Astrocyte of the cerebellum (primary cell): ENCODE measurements at regions not wholly inside any gene's neighbourhood (a gene's known extent, or its start where the extent isn't known, plus 50 kb on each side); places are given as distances from the start of the nearest gene placed in this dataset.
"Not testable (repeated sequence)": the region's sequence is repeated elsewhere in the genome, so short reads cannot be mapped to it uniquely, and the experiment has no call there.

Experiments
- DNase-seq: peaks from one replicate; pipeline ENCODE4 v3.0.0-alpha.2; 2011; ENCODE audit warnings: low read depth
- H3K4me3 ChIP-seq: 2 replicates; pipeline ENCODE4 v1.5.1; 2011; ENCODE audit warnings: mild to moderate bottlenecking, low read depth, low read length, moderate library complexity
- in situ Hi-C: cut with HindIII; loops from 2 replicates; pipeline ENCODE4 v1.10.0; 2017; ENCODE audit warnings: low sequenced_read_pairs
- TF ChIP-seq, protein P1 (sequence below): IDR thresholded peaks from 2 replicates; pipeline ENCODE4 v1.5.1; 2012; ENCODE audit warnings: low read length, low read depth, moderate library complexity, mild to moderate bottlenecking; ENCODE audit errors: missing control alignments

DNA sequence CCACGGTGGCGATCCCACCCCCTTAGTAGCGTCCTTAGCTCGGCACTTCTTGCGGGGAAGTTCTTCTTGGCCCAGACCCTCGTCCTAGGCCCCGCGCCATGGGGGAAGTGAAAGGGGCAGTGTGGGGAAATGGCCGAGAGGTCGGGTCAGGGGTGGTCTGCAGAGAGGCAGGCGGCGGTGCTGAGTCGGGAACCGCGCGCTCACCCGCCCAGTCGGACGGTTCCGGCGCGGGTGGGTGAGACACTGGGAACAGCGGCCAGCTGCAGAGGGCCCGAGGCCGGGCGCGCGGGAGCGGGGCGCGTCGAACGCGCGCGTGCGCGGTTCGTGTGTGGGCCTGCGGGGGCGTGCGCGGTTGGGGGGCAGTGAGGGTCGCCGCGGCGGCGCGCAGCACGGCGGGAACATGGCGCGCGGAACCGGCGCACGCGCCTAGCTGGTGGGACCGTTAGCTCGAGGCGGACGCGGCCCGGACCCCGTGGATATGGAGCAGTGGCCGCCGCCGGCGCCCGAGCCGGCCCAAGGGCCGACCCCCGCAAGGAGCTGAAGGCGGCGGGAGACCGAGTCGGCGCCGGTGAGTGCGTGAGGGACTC lies 246.9 kb downstream of the GOLGA6L6 start:
- DNase-seq: no peak
- H3K4me3 ChIP-seq: no peak overlapping the region
- TF ChIP-seq, protein P1, sequence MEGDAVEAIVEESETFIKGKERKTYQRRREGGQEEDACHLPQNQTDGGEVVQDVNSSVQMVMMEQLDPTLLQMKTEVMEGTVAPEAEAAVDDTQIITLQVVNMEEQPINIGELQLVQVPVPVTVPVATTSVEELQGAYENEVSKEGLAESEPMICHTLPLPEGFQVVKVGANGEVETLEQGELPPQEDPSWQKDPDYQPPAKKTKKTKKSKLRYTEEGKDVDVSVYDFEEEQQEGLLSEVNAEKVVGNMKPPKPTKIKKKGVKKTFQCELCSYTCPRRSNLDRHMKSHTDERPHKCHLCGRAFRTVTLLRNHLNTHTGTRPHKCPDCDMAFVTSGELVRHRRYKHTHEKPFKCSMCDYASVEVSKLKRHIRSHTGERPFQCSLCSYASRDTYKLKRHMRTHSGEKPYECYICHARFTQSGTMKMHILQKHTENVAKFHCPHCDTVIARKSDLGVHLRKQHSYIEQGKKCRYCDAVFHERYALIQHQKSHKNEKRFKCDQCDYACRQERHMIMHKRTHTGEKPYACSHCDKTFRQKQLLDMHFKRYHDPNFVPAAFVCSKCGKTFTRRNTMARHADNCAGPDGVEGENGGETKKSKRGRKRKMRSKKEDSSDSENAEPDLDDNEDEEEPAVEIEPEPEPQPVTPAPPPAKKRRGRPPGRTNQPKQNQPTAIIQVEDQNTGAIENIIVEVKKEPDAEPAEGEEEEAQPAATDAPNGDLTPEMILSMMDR: no peak
- in situ Hi-C loops: no loop called here

DNA sequence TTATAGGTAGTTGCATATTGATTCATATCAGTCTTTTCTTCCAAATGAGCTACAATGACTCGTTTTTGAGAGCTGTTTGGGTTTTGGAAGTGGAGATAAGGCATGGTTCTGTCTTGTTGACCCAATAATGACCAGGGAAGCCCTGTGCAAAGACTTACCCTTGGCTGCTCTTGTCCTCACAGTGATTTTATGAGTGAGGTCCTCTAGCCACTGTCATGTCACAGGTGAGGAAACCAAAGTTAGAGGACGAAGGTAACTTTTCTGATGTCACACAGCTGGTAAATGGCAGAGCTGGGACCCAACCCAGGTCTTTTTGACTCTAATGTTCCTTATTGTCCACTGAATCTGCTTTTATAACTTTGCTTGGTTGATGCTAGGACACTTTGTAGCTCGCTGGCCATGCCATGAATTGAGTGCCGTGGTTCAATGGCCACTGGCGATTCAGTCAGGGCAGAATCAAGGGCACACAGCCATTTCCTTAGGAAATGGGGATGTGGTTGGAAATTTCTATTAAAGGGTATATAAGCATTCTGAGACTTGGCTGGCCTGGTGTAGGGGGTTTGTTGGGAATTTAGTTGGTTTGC lies 249.1 kb downstream of the GOLGA6L6 start:
- H3K4me3 ChIP-seq, in situ Hi-C loops, DNase-seq: not testable (repeated sequence)

DNA sequence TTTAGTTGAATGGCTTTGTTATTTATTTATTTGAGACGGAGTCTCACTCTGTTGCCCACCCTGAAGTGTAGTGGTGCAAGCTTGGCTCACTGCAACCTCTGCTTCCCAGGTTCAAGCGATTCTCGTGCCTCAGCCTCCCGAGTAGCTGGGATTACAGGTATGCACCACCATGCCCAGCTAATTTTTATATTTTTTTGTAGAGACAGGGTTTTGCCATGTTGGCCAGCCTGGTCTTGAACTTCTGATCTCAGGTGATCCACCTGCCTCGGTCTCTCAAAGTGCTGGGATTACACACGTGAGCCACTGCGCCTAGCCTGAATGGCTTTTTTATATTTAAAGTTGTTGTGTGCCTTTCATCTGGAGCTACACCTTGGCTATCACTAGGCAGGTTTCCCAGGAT lies 250.0 kb downstream of the GOLGA6L6 start:
- in situ Hi-C loops, H3K4me3 ChIP-seq, DNase-seq: not testable (repeated sequence)

DNA sequence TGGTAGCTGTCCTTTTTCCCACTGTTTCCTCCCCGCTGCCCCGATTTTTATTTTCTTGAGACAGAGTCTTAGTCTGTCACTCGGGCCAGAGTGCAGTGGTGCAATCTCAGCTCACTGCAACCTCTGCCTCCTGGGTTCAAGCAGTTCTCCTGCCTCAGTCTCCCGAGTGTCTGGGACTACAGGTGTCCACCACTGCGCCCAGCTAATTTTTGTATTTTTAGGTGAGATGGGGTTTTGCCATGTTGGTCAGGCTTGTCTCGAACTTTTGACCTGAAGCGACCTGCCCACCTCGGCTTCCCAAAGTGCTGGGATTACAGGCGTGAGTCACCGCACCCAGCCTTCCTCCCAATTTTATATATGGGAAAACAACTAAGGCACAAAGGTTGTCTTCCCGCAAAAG lies 251.0 kb downstream of the GOLGA6L6 start:
- H3K4me3 ChIP-seq, in situ Hi-C loops, DNase-seq: not testable (repeated sequence)

DNA sequence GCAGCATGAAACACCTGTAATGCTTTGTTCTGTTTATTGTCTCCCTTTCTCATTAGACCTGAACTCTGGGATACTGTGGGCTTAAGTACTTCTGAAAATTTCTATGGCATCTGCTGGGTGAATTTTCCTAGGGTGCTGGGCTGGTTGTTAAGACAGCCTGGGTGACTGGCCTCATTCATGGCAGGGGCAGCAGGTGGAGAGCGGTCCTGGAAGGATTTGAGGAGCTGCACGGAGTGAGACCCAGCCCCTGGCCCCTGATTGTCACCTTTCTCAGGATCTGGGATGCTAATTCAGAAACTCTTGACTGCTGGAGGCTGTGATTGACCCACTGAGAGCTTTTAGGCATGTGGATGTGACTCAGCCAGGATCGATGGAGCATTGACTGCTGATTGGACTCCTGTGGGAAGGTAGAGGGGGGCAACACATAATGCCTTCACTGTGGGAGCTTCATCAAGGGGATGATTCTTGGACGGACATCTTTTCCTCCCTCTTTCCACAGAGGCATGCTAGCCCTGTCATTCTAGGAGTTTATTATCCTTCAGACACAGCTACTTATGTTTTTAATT lies 252.0 kb downstream of the GOLGA6L6 start:
- H3K4me3 ChIP-seq, DNase-seq, in situ Hi-C loops: not testable (repeated sequence)

DNA sequence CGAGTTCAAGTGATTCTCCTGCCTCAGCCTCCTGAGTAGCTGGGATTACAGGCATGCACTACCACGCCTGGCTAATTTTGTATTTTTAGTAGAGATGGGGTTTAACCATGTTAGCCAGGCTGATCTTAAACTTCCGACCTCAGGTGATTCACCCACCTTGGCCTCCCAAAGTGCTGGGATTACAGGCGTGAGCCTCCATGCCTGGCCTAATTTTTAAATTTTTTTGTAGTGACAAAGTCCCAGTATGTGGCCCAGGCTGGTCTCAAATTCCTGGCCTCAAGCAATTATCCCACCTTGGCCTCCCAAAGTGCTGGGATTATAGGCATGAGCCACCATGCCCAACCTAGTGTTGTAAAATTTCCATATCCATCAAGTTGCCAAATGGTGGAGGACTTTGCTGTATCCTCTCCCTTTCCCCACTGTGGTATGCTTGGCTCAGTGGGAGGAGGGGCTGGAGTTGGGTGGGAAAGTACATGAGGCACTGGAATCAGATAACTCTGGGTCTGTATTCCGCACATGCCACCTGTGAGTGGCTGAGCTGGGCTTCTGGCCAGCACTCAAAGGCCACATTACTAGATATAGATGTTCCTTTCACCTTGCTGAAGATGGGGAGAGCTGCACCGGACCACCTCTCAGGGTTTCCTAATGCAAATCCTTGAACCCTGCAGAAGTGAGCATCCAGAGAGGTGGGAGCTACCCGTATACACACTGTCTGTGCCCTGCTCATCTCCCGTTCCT lies 252.6 kb downstream of the GOLGA6L6 start:
- in situ Hi-C loops, DNase-seq: not testable (repeated sequence)

DNA sequence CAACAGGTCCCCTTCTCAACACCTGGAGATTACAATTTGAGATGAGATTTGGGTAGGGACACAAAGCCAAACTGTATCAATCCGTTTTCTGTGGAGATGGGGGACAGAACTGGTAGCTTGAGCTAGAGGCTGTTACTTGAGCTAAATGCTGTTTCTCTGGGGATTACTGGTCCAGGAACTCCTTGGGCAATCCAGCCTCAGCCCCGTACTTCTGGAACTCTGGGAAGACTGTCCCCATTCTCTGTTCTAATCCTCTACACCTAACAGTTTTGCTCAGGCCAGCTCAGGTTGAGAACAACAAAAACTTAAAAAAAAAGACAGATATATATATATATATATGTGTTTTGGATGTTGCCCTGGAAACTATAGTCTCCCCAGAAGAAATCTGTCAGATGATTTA lies 255.0 kb downstream of the GOLGA6L6 start:
- in situ Hi-C loops, DNase-seq: not testable (repeated sequence)

More for the DNA sequence above, 252.6 kb downstream of the GOLGA6L6 start:
- not testable (repeated sequence) for H3K4me3 ChIP-seq

DNA sequence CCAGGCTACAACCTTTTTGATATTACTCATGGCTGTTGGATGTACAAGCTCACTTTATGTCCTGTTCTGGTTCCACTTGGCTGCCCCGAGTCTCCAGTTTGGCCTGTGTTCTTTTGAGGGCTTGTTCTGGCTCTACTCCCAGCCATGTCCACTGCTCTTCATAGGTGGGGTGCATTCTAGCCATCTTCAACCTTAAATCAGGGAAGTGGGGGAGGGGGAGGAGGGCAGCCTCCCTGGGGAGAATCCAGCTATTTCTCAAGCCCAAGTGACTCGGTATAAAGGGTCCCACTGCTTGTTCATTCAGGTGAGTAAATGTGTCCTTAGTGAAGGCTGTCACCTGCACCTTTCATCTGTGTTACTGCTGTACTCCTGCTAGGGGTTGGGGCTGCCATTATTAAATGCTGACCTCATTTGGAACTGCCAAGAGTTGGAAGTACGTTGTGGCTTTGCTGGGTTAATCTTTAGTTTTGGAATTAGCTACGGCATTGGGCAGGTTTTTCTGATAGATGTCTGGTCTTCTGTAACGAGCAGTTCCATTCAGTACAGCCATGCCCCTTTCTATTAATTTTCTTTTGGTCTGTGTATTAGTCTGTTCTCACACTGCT lies 255.8 kb downstream of the GOLGA6L6 start:
- DNase-seq, in situ Hi-C loops, H3K4me3 ChIP-seq: not testable (repeated sequence)

More for the DNA sequence above, 255.0 kb downstream of the GOLGA6L6 start:
- H3K4me3 ChIP-seq: not testable (repeated sequence)

DNA sequence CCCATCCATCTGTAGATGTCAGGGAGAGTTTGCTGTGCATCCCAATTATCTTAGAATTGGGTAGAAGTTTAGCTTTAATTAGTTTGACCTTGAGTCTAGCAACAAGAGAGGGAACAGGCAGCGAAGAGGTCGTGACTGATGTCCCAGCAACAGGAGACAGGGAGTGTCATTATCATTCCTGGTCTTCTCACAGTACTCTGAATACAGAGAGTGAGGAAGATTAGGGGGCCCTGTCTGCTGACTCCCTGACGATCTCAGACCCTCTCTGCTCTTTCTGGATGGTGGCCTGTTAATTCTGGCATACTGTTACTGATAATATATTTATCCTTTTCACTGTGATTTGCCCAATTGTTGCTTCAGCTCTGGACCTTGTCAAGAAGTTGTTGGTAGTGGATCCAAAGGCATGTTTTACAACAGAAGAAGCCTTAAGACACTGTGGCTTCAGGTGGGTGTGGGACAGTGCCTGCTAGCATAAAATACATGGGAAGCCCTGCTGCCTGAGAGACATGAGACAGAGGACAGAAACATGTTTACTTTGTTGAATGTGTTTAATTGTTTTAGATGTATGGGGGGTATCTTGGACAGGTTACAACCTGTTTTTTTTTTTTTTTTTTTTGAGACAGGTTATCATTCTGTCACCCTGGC lies 256.6 kb downstream of the GOLGA6L6 start:
- H3K4me3 ChIP-seq, in situ Hi-C loops, DNase-seq: not testable (repeated sequence)

DNA sequence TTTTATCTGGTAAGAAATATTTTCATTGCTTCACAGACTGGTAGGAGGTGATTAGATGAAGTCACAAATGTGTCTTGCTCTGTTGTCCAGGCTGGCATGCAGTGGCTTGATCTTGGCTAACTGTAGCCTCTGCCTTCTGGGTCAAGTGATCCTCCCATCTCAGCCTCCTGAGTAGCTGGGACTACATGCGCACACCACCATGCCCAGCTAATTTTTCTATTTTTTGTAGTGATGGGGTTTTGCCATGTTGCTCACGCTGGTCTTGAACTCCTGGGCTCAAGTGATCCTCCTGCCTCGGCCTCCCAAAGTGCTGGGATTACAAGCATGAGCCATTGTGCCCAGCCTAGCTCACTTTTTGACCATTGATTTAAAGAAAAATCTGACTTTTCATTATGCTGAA lies 257.9 kb downstream of the GOLGA6L6 start:
- DNase-seq, in situ Hi-C loops, H3K4me3 ChIP-seq: not testable (repeated sequence)

DNA sequence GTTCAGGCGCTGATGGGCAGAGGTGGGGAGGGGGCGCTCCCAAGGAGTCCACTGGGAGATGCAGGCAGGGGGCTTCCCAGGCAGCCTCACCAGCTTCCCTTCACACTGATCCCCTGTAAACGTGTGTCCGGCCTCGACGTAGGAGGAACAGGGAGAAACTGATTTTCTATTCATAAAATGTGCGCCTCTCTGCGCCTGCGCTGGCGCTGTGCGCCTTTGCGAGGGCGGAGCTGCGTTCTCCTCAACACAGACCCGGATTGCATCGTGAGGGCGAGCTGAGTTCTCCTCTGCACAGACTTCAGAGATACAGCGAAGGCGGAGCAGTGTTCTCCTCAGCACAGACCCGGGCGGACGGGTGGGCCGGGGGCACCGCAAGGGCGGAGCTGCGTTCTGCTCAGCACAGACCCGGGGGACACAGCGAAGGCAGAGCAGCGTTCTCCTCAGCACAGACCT lies 259.1 kb downstream of the GOLGA6L6 start:
- H3K4me3 ChIP-seq, DNase-seq, in situ Hi-C loops: not testable (repeated sequence)

DNA sequence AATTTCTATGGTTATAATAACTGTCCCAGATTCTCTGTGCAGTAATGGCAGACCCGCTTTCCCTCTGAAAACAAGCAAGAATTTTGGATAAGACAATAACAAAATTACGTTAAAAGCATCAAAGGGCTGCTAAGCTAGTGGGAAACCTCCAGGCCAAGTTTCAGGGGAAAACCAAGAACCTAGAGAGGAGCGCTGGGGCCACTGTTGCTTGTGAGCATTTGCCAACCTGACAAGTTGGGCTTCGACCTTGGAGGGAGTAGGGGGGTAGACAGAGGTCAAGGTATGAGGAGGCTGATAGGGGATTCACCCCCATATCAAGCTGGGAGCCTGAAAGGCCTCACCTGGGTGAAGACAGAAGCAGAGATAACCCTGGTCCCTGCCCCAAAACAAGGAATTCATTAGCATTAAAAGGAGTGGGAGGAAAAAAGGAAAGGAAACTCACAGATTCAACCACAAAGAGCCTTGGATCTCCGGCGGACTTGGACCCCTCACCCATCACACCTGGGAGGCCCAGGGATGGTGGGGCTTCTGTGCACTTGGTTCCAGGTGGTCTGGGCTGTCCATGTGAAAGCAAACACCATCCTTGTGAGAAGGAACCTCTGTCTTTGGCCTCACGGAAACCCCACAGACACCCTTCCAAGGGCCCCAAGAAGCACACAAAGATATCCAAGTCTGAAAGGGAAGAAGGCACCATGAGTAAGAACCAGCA lies 259.9 kb downstream of the GOLGA6L6 start:
- H3K4me3 ChIP-seq, DNase-seq, in situ Hi-C loops: not testable (repeated sequence)
